ENCODE measurements at regions not wholly inside any gene's neighbourhood (a gene's known extent, or its start where the extent isn't known, plus 50 kb on each side); places are given as distances from the start of the nearest gene placed in this dataset.

- TF ChIP-seq CHAMP1 (IDR thresholded peaks at IDR 0.05) = no peak
- TF ChIP-seq BRF1 (IDR thresholded peaks at IDR 0.05; ENCODE audit: borderline replicate concordance, extremely low read depth, insufficient read length) = no peak
- no peak for TF ChIP-seq TEAD1 (CRISPR knock-in tag; IDR thresholded peaks at IDR 0.05)
- TF ChIP-seq ZNF76 (CRISPR knock-in tag; IDR thresholded peaks at IDR 0.05; ENCODE audit: borderline replicate concordance) = no peak
- TF ChIP-seq DNMT1 (IDR thresholded peaks at IDR 0.05) = no peak
- TF ChIP-seq SMAD2 (IDR thresholded peaks at IDR 0.05; ENCODE audit: low read depth, low read length) = no peak
These were observed 594.8 kb upstream of the SEMA3D start (continued) for GRCh38 chr7:85781606-85782005.

GRCh38 chr7:85776691-85777345 is 590.0 kb upstream of the SEMA3D start:
- no peak overlapping the region for H3K4me2 ChIP-seq (ENCODE audit: insufficient read depth, low read length)
- H3K9ac ChIP-seq (ENCODE audit: insufficient read depth in 1 of 2, low read depth in 2 of 2, low read length in 2 of 2) = no peak overlapping the region
- no peak overlapping the region for H2AFZ ChIP-seq (ENCODE audit: low read depth, low read length)
- WGBS (ENCODE audit: insufficient coverage, low coverage, missing lambda C conversion rate) = 0% methylated on average over 1 of the region's 1 CpG
- FAIRE-seq (no peak), DNase-seq (ENCODE audit: extremely low read depth in 1 of 4, low spot score in 3 of 4) (no peak), ATAC-seq (no peak)
- ChIA-PET CTCF (ENCODE audit: low intra/inter-chr PET ratio) (no interaction called here), POLR2A (no interaction called here)
- no peaks in the 10 kb centered on the region for H3K27me3 ChIP-seq (ENCODE audit: control insufficient read depth in 2 of 2, insufficient read depth in 2 of 2, low read length in 2 of 2)
- no peaks in the 10 kb centered on the region for H3K9me1 ChIP-seq (ENCODE audit: control insufficient read depth, insufficient read depth, low read length)
- no peak overlapping the region for H3K27ac ChIP-seq (ENCODE audit: extremely low read depth, low read depth, low read length)
- BruUV-seq (replicated peaks) = no TSS peak
- no peaks in the 10 kb centered on the region for H3K79me2 ChIP-seq (ENCODE audit: control insufficient read depth, insufficient read depth, low read length)
- no peaks in the 10 kb centered on the region for H3K4me1 ChIP-seq (replicated peaks in 1 of 2; ENCODE audit: control insufficient read depth in 2 of 2, insufficient read depth in 2 of 2, low read length in 2 of 2)
- in situ Hi-C loops (cut with MboI) = no loop called here
- H4K20me1 ChIP-seq (replicated peaks; ENCODE audit: control insufficient read depth, insufficient read depth, low read length) = no peaks in the 10 kb centered on the region
- H3K4me3 ChIP-seq = no peak overlapping the region
- no peaks in the 10 kb centered on the region for H3K9me3 ChIP-seq (replicated peaks; ENCODE audit: control insufficient read depth, insufficient read depth, low read depth, low read length)
- intact Hi-C loops (cut with micrococcal nuclease) = no loop called here
- no peaks in the 10 kb centered on the region for H3K36me3 ChIP-seq (ENCODE audit: control insufficient read depth, insufficient read depth, low read length)
- TF ChIP-seq STAT5B (CRISPR knock-in tag; IDR thresholded peaks at IDR 0.05) = no peak
- TF ChIP-seq MAX (CRISPR knock-in tag; IDR thresholded peaks at IDR 0.05) = no peak
- no peak for TF ChIP-seq MLX (CRISPR knock-in tag; conservative IDR thresholded peaks at IDR 0.05)
- TF ChIP-seq ZNF449 (CRISPR knock-in tag; IDR thresholded peaks at IDR 0.05) = no peak
- no peak for TF ChIP-seq PCBP1 (IDR thresholded peaks at IDR 0.05; ENCODE audit: low read depth, low read length, poor library complexity, severe bottlenecking)
- TF ChIP-seq TSC22D4 (tag; IDR thresholded peaks at IDR 0.05) = no peak
- no peak for TF ChIP-seq ARID3A (IDR thresholded peaks at IDR 0.05; ENCODE audit: borderline replicate concordance, low read depth, low read length)
- TF ChIP-seq CHD4 (IDR thresholded peaks at IDR 0.05; ENCODE audit: insufficient read depth, insufficient replicate concordance, low read depth, low read length, poor library complexity, severe bottlenecking) = no peak

Measured in K562 (cell line).